ENCODE measurements at regions not wholly inside any gene's neighbourhood (a gene's known extent, or its start where the extent isn't known, plus 50 kb on each side); places are given as distances from the start of the nearest gene placed in this dataset.
A peak's percentile ranks its signal among the peaks of the same experiment; 100 is the strongest.

- TF ChIP-seq POLR2AphosphoS5 (IDR thresholded peaks at IDR 0.05; ENCODE audit: low read depth) (no peak), CTCF (IDR thresholded peaks at IDR 0.05; ENCODE audit: insufficient read depth, low read length) (peak; percentile 92), REST (IDR thresholded peaks at IDR 0.05; ENCODE audit: insufficient replicate concordance, low read depth) (no peak)
- peak; percentile 78 to 81 for DNase-seq (ENCODE audit: low read depth in 1 of 2, low spot score in 1 of 2)
- Histone ChIP-seq H3K27me3 (ENCODE audit: insufficient read depth, poor library complexity, severe bottlenecking) (no peaks in the 10 kb centered on the region), H3K27ac (replicated peaks) (no peak overlapping the region), H3K4me3 (replicated peaks; ENCODE audit: insufficient read depth, low read length) (no peak overlapping the region)
Measured at GRCh38 chr1:244272471-244273261, 179.0 kb downstream of the ADSS2 start.

- H3K4me3 ChIP-seq (replicated peaks; ENCODE audit: insufficient read depth, low read length) = no peak overlapping the region
- H3K27me3 ChIP-seq (ENCODE audit: insufficient read depth, poor library complexity, severe bottlenecking) = no peaks in the 10 kb centered on the region
Measured at GRCh38 chr1:244273262-244273844, 178.4 kb downstream of the ADSS2 start.

More at GRCh38 chr1:244273262-244273844, 178.4 kb downstream of the ADSS2 start:
- H3K27ac ChIP-seq (replicated peaks) = no peak overlapping the region
- no peak for DNase-seq (ENCODE audit: low read depth in 1 of 2, low spot score in 1 of 2)
- TF ChIP-seq SPI1 (IDR thresholded peaks at IDR 0.05; ENCODE audit: borderline replicate concordance, low read depth) = no peak
- TF ChIP-seq GABPA (IDR thresholded peaks at IDR 0.05; ENCODE audit: low read depth) = no peak
- TF ChIP-seq REST (IDR thresholded peaks at IDR 0.05; ENCODE audit: insufficient replicate concordance, low read depth) = no peak
- TF ChIP-seq CTCF (IDR thresholded peaks at IDR 0.05; ENCODE audit: insufficient read depth, low read length) = no peak
- TF ChIP-seq POLR2AphosphoS5 (IDR thresholded peaks at IDR 0.05; ENCODE audit: low read depth) = no peak
